ENCODE measurements at regions not wholly inside any gene's neighbourhood (a gene's known extent, or its start where the extent isn't known, plus 50 kb on each side); places are given as distances from the start of the nearest gene placed in this dataset.

GRCh38 chr10:32125023-32125422, 68.8 kb upstream of the KIF5B start (continued):
- TF ChIP-seq ZNF280C (tag by site-specific recombination; IDR thresholded peaks at IDR 0.05) (no peak), ZNF664 (tag by site-specific recombination; IDR thresholded peaks at IDR 0.05) (no peak), ZNF645 (tag by site-specific recombination; IDR thresholded peaks at IDR 0.05) (no peak), FEZF1 (tag by site-specific recombination; IDR thresholded peaks at IDR 0.05) (no peak), ZNF785 (tag by site-specific recombination; IDR thresholded peaks at IDR 0.05) (no peak), HIC1 (tag by site-specific recombination; IDR thresholded peaks at IDR 0.05) (no peak), ZNF639 (tag by site-specific recombination; IDR thresholded peaks at IDR 0.05) (no peak), WT1 (tag by site-specific recombination; IDR thresholded peaks at IDR 0.05) (no peak), ZNF692 (tag by site-specific recombination; IDR thresholded peaks at IDR 0.05) (no peak), ZSCAN23 (tag by site-specific recombination; IDR thresholded peaks at IDR 0.05) (no peak)

- Histone ChIP-seq H3K9me3 (ENCODE audit: control insufficient read depth, insufficient read depth, low read depth, low read length) (no peaks in the 10 kb centered on the region), H3K36me3 (ENCODE audit: control insufficient read depth in 2 of 2, insufficient read depth in 1 of 2, low read length in 2 of 2) (no peaks in the 10 kb centered on the region), H3K4me1 (ENCODE audit: control insufficient read depth, insufficient read depth, low read length) (no peaks in the 10 kb centered on the region), H3K4me3 (ENCODE audit: low read depth, low read length) (no peak overlapping the region), H3K27ac (ENCODE audit: extremely low read depth, low read depth, low read length) (no peak overlapping the region)
- POLR2A ChIA-PET = no interaction called here
- CTCF ChIA-PET = no interaction called here
- TF ChIP-seq ZNF426 (tag by site-specific recombination; IDR thresholded peaks at IDR 0.05) (no peak), ZFP41 (tag by site-specific recombination; IDR thresholded peaks at IDR 0.05; ENCODE audit: borderline replicate concordance) (no peak), TSHZ1 (tag by site-specific recombination; IDR thresholded peaks at IDR 0.05; ENCODE audit: borderline replicate concordance) (no peak), ZNF623 (tag by site-specific recombination; IDR thresholded peaks at IDR 0.05) (no peak), GLIS1 (tag by site-specific recombination; IDR thresholded peaks at IDR 0.05) (no peak), ZNF549 (tag by site-specific recombination; IDR thresholded peaks at IDR 0.05) (no peak), ZNF37A (tag by site-specific recombination; IDR thresholded peaks at IDR 0.05) (no peak), ZBTB8A (tag by site-specific recombination; IDR thresholded peaks at IDR 0.05) (no peak), ZNF121 (tag by site-specific recombination; IDR thresholded peaks at IDR 0.05) (no peak), ZNF341 (tag by site-specific recombination; IDR thresholded peaks at IDR 0.05; ENCODE audit: low read depth) (no peak), ZNF610 (tag by site-specific recombination; IDR thresholded peaks at IDR 0.05; ENCODE audit: borderline replicate concordance) (no peak), ZFP3 (tag by site-specific recombination; IDR thresholded peaks at IDR 0.05; ENCODE audit: low read depth) (no peak), SCRT1 (tag by site-specific recombination; IDR thresholded peaks at IDR 0.05; ENCODE audit: borderline replicate concordance) (no peak), YY1 (tag by site-specific recombination; IDR thresholded peaks at IDR 0.05) (no peak), ZNF514 (tag by site-specific recombination; IDR thresholded peaks at IDR 0.05) (no peak), ZNF473 (tag by site-specific recombination; IDR thresholded peaks at IDR 0.05) (no peak), OSR2 (tag by site-specific recombination; IDR thresholded peaks at IDR 0.05) (no peak), KLF16 (tag by site-specific recombination; IDR thresholded peaks at IDR 0.05) (no peak)
These were observed 66.8 kb upstream of the KIF5B start for GRCh38 chr10:32123021-32123420.
